HG03575 (cell line): ENCODE measurements at regions not wholly inside any gene's neighbourhood (a gene's known extent, or its start where the extent isn't known, plus 50 kb on each side); places are given as distances from the start of the nearest gene placed in this dataset.
"Not testable (repeated sequence)": the region's sequence is repeated elsewhere in the genome, so short reads cannot be mapped to it uniquely, and the experiment has no call there.

Source experiments
- ATAC-seq: cut with Tn5 transposase; IDR thresholded peaks from one replicate; pipeline ENCODE4 v1.9.1; 2021; ENCODE audit not compliant: unreplicated experiment, insufficient number of reproducible peaks, low FRiP score; ENCODE audit errors: extremely low read depth

- ATAC-seq, result not testable (repeated sequence)
Observed at GRCh38 chr1:841671-842425, 81.9 kb upstream of the SAMD11 start.

GRCh38 chr1:842799-843198, 80.9 kb upstream of the SAMD11 start:
- ATAC-seq, result not testable (repeated sequence)

GRCh38 chr1:843946-844345, 79.8 kb upstream of the SAMD11 start:
- ATAC-seq, result not testable (repeated sequence)

GRCh38 chr1:844472-845026, 79.2 kb upstream of the SAMD11 start:
- no peak for ATAC-seq

GRCh38 chr1:845641-846040, 78.1 kb upstream of the SAMD11 start:
- not testable (repeated sequence) for ATAC-seq

- ATAC-seq, result not testable (repeated sequence)
Observed at GRCh38 chr1:849873-850272, 73.8 kb upstream of the SAMD11 start.

- ATAC-seq, result not testable (repeated sequence)
Observed at GRCh38 chr1:850318-850717, 73.4 kb upstream of the SAMD11 start.

GRCh38 chr1:851398-851797, 72.3 kb upstream of the SAMD11 start:
- ATAC-seq, result not testable (repeated sequence)

GRCh38 chr1:851841-852240, 71.9 kb upstream of the SAMD11 start:
- not testable (repeated sequence) for ATAC-seq

GRCh38 chr1:855202-855981, 68.3 kb upstream of the SAMD11 start:
- not testable (repeated sequence) for ATAC-seq

- not testable (repeated sequence) for ATAC-seq
Observed at GRCh38 chr1:856541-857057, 67.1 kb upstream of the SAMD11 start.

- not testable (repeated sequence) for ATAC-seq
Observed at GRCh38 chr1:857926-858648, 65.6 kb upstream of the SAMD11 start.

GRCh38 chr1:858649-859041, 65.1 kb upstream of the SAMD11 start:
- ATAC-seq, result not testable (repeated sequence)

- ATAC-seq, result not testable (repeated sequence)
Observed at GRCh38 chr1:860941-861340, 62.8 kb upstream of the SAMD11 start.

GRCh38 chr1:861714-862113, 62.0 kb upstream of the SAMD11 start:
- ATAC-seq, result no peak

- not testable (repeated sequence) for ATAC-seq
Observed at GRCh38 chr1:862601-863000, 61.1 kb upstream of the SAMD11 start.

- not testable (repeated sequence) for ATAC-seq
Observed at GRCh38 chr1:865633-866032, 58.1 kb upstream of the SAMD11 start.

GRCh38 chr1:866095-866494, 57.6 kb upstream of the SAMD11 start:
- ATAC-seq, result no peak
